ENCODE measurements at regions not wholly inside any gene's neighbourhood (a gene's known extent, or its start where the extent isn't known, plus 50 kb on each side); places are given as distances from the start of the nearest gene placed in this dataset.

DNA sequence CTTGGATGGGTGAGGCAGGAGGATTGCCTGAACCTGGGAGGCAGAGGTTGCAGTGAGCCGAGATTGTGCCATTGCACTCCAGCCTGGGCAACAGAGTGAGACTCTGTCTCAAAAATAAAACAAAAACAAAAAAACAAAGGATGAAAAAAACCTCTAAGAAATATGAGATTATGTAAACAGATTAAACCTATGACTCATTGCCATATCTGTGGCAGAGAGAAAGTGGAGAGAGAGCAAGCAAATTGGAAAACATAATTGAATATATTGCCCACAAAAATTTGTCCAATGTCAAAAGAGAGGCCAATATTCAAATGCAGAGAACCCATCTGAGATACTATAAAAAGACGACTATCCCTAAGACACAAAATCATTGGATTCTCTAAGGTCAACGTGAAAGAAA is 1106.0 kb downstream of the OTOL1 start:
- TF ChIP-seq, protein P1, sequence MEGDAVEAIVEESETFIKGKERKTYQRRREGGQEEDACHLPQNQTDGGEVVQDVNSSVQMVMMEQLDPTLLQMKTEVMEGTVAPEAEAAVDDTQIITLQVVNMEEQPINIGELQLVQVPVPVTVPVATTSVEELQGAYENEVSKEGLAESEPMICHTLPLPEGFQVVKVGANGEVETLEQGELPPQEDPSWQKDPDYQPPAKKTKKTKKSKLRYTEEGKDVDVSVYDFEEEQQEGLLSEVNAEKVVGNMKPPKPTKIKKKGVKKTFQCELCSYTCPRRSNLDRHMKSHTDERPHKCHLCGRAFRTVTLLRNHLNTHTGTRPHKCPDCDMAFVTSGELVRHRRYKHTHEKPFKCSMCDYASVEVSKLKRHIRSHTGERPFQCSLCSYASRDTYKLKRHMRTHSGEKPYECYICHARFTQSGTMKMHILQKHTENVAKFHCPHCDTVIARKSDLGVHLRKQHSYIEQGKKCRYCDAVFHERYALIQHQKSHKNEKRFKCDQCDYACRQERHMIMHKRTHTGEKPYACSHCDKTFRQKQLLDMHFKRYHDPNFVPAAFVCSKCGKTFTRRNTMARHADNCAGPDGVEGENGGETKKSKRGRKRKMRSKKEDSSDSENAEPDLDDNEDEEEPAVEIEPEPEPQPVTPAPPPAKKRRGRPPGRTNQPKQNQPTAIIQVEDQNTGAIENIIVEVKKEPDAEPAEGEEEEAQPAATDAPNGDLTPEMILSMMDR (conservative IDR thresholded peaks at IDR 0.05; ENCODE audit: low read depth, low read length) = no peak
- TF ChIP-seq EZH2 (IDR thresholded peaks at IDR 0.05; ENCODE audit: low read length, unreplicated experiment) = no peak
